Type B pancreatic cell (in vitro differentiated cells): ENCODE measurements at regions not wholly inside any gene's neighbourhood (a gene's known extent, or its start where the extent isn't known, plus 50 kb on each side); places are given as distances from the start of the nearest gene placed in this dataset.
A peak's percentile ranks its signal among the peaks of the same experiment; 100 is the strongest.

ENCODE experiments used
- DNase-seq: peaks from one replicate; pipeline ENCODE4 v3.0.0; 2021; ENCODE audit warnings: mixed read lengths; ENCODE audit not compliant: unreplicated experiment; ENCODE audit errors: extremely low spot score
- H3K27ac Mint-ChIP-seq: 2 replicates; pipeline ENCODE4 v1.8.0; 2021; ENCODE audit warnings: mild to moderate bottlenecking, mixed read lengths
- H3K27me3 Mint-ChIP-seq: 2 replicates; pipeline ENCODE4 v1.8.0; 2021; ENCODE audit warnings: mixed read lengths
- H3K36me3 Mint-ChIP-seq: 2 replicates; pipeline ENCODE4 v1.8.0; 2021; ENCODE audit warnings: mixed read lengths
- H3K4me1 Mint-ChIP-seq: one replicate; pipeline ENCODE4 v1.8.0; 2021; ENCODE audit warnings: mixed read lengths; ENCODE audit not compliant: unreplicated experiment
- H3K4me3 Mint-ChIP-seq: 2 replicates; pipeline ENCODE4 v1.8.0; 2021; ENCODE audit warnings: mild to moderate bottlenecking, mixed read lengths
- H3K9me3 Mint-ChIP-seq: 2 replicates; pipeline ENCODE4 v1.8.0; 2021; ENCODE audit warnings: mixed read lengths
- CTCF ChIP-seq: fragments of 200-600 bp; sonication (generic); conservative IDR thresholded peaks from 2 replicates; pipeline ENCODE4 v1.5.0; 2021; ENCODE audit warnings: antibody characterized with exemption, mild to moderate bottlenecking

DNA sequence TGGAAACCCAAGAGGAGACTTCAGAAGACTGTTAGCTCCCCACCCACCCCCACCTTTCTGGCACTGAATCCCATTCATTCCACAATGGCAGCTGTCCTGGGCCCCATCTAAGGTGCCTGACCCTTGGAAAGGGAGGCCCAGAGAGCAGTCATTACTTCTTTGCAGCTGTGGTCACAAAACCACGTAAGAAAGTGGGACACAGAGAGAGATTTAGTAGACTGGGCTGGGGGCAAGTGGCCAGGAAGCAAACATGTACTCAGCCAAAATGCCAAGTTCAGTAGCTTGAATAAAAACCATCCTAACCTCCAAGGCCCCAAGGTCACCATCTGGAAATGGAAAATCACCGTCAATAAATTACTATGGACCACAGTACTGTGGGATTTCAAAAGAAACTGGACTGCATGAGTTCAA lies 381.4 kb downstream of the TNS1 start:
- no peak overlapping the region for H3K4me3 Mint-ChIP-seq
- DNase-seq: no peak
- no peaks in the 10 kb centered on the region for H3K9me3 Mint-ChIP-seq
- H3K36me3 Mint-ChIP-seq: no peaks in the 10 kb centered on the region
- H3K27me3 Mint-ChIP-seq: no peaks in the 10 kb centered on the region
- H3K27ac Mint-ChIP-seq: no peak overlapping the region
- no peak for TF ChIP-seq CTCF
- peaks cover 61% of the 10 kb centered on the region for H3K4me1 Mint-ChIP-seq

GRCh38 chr2:217618744-217619143 lies 384.1 kb downstream of the TNS1 start:
- no peak overlapping the region for H3K27ac Mint-ChIP-seq
- no peaks in the 10 kb centered on the region for H3K9me3 Mint-ChIP-seq
- DNase-seq: no peak
- H3K4me3 Mint-ChIP-seq: no peak overlapping the region
- H3K4me1 Mint-ChIP-seq: peaks cover 61% of the 10 kb centered on the region
- H3K27me3 Mint-ChIP-seq: no peaks in the 10 kb centered on the region
- H3K36me3 Mint-ChIP-seq: no peaks in the 10 kb centered on the region
- no peak for TF ChIP-seq CTCF

GRCh38 chr2:217617616-217618022 lies 385.2 kb downstream of the TNS1 start:
- Mint-ChIP-seq H3K4me1 (peaks cover 52% of the 10 kb centered on the region), H3K27ac (peak overlapping the region; percentile 73), H3K36me3 (no peaks in the 10 kb centered on the region), H3K9me3 (no peaks in the 10 kb centered on the region), H3K4me3 (peak overlapping the region; percentile 53), H3K27me3 (no peaks in the 10 kb centered on the region)
- DNase-seq: no peak
- no peak for TF ChIP-seq CTCF

DNA sequence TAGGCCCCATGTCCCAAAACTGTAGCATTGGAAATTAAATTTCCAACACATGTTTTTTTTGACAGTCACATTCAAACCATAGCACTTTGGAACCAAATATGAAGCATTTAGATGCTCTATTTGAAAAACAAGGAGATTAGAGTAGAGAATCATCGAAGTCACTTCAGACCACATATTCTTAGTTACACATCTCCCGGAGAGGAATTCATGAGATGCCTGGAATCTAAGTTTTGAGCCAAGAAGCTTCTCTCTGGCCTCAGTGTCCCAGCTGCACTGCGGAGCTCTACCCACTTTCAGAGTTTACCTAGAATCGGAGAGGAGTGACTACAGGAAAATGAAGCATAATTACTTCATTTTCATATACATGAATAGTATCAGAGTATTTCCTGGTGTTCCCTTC lies 385.9 kb downstream of the TNS1 start:
- H3K4me1 Mint-ChIP-seq: peaks cover 45% of the 10 kb centered on the region

GRCh38 chr2:217615171-217615570 lies 387.6 kb downstream of the TNS1 start:
- Mint-ChIP-seq H3K36me3 (no peaks in the 10 kb centered on the region), H3K4me1 (peaks cover 42% of the 10 kb centered on the region), H3K4me3 (no peak overlapping the region), H3K9me3 (no peaks in the 10 kb centered on the region), H3K27me3 (no peaks in the 10 kb centered on the region), H3K27ac (no peak overlapping the region)
- TF ChIP-seq CTCF: no peak
- DNase-seq: no peak

More for the DNA sequence above, 385.9 kb downstream of the TNS1 start:
- H3K27ac Mint-ChIP-seq: no peak overlapping the region
- H3K27me3 Mint-ChIP-seq: no peaks in the 10 kb centered on the region
- no peak for DNase-seq
- H3K4me3 Mint-ChIP-seq: no peak overlapping the region
- no peak for TF ChIP-seq CTCF
- H3K36me3 Mint-ChIP-seq: no peaks in the 10 kb centered on the region
- no peaks in the 10 kb centered on the region for H3K9me3 Mint-ChIP-seq

DNA sequence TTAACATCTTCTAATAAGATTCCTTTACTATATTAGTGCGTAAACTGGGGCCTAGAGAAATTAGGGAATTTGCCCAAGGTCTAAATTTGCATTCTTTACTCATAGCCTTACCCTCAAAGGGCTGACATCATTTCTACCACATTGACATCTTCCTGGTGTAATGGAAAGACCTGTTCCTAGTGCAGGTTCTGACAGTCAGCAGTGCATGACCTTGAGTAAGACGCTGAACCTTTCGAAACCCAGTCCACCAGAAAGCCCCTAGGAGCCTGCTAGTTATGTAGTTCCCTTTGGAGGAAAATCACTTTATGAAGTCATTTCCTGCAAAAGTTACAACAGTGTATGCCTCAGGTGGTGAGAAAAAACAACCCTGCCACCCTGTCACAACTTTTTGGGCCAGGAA lies 388.3 kb downstream of the TNS1 start:
- H3K27me3 Mint-ChIP-seq: no peaks in the 10 kb centered on the region
- H3K36me3 Mint-ChIP-seq: no peaks in the 10 kb centered on the region
- peaks cover 42% of the 10 kb centered on the region for H3K4me1 Mint-ChIP-seq
- TF ChIP-seq CTCF: no peak
- H3K9me3 Mint-ChIP-seq: no peaks in the 10 kb centered on the region
- no peak overlapping the region for H3K4me3 Mint-ChIP-seq
- no peak overlapping the region for H3K27ac Mint-ChIP-seq
- no peak for DNase-seq
